T-cell (primary cell): ENCODE measurements at regions not wholly inside any gene's neighbourhood (a gene's known extent, or its start where the extent isn't known, plus 50 kb on each side); places are given as distances from the start of the nearest gene placed in this dataset.
"Not testable (repeated sequence)": the region's sequence is repeated elsewhere in the genome, so short reads cannot be mapped to it uniquely, and the experiment has no call there.

Experiments used
- ATAC-seq, 4 experiments: fragments of 200-7000 bp in 3 of 4; fragments of 150-1000 bp in 1 of 4; cut with Tn5 transposase; replicated peaks in 1 of 4; 1 replicate in 3 of 4; 2 replicates in 1 of 4; pipeline ENCODE4 v1.10.0; 2021; ENCODE audit warnings: moderate library complexity in 3 of 4, mild to moderate bottlenecking in 2 of 4, moderate number of reproducible peaks in 1 of 4
- CTCF ChIA-PET, 2 donors: fragments of 300-600 bp; sonication (Branson Sonifier 250); formaldehyde crosslinking; loops; one replicate each; lab custom pipeline; 2022; ENCODE audit warnings: antibody characterized with exemption in 2 of 2; lab: Charles Lee
- POLR2A ChIA-PET, 2 donors: fragments of 300-600 bp; sonication (Branson Sonifier 250); formaldehyde crosslinking; loops; one replicate each; lab custom pipeline; 2022; ENCODE audit warnings: antibody characterized with exemption in 2 of 2; lab: Charles Lee
- DNase-seq, 35 experiments: peaks; one replicate each; pipeline versions ENCODE4 v3.0.0 to v3.0.0-alpha.2; 2013 to 2023
- H3K27ac ChIP-seq: one replicate; pipeline ENCODE4 v1.5.1; 2013; ENCODE audit warnings: low read length
- H3K27me3 ChIP-seq, 2 experiments: replicated peaks in 1 of 2; 1 replicate in 1 of 2; 2 replicates in 1 of 2; pipeline versions ENCODE4 v1.6.1 to v1.7.0; 2013; ENCODE audit warnings: low read length in 1 of 2, mixed read lengths in 1 of 2; ENCODE audit not compliant: control insufficient read depth in 2 of 2, insufficient read depth in 2 of 2; ENCODE audit errors: extremely low read depth in 1 of 2
- H3K36me3 ChIP-seq, 2 donors: 1 replicate in 1 of 2; 2 replicates in 1 of 2; pipeline versions ENCODE4 v1.6.1 to v1.7.0; 2013; ENCODE audit warnings: low read length in 1 of 2; ENCODE audit not compliant: control insufficient read depth in 2 of 2, insufficient read depth in 1 of 2; ENCODE audit errors: extremely low read depth in 1 of 2
- H3K4me1 ChIP-seq, 2 experiments: 1 replicate in 1 of 2; 2 replicates in 1 of 2; pipeline versions ENCODE4 v1.6.1 to v1.7.0; 2013; ENCODE audit warnings: low read length in 2 of 2, mixed read lengths in 1 of 2; ENCODE audit not compliant: insufficient read depth in 2 of 2, control insufficient read depth in 1 of 2; ENCODE audit errors: extremely low read depth in 1 of 2
- H3K4me3 ChIP-seq, 2 donors: 1 replicate in 1 of 2; 2 replicates in 1 of 2; pipeline versions ENCODE4 v1.5.1 to v1.7.0; 2013; ENCODE audit warnings: mild to moderate bottlenecking in 2 of 2, low read length in 1 of 2, moderate library complexity in 1 of 2; ENCODE audit not compliant: control insufficient read depth in 1 of 2; ENCODE audit errors: extremely low read depth in 1 of 2
- H3K9me3 ChIP-seq: 2 replicates; pipeline ENCODE4 v1.7.0; 2013
- H3K27ac Mint-ChIP-seq, 2 donors: one replicate each; pipeline ENCODE4 v1.8.0; 2020 to 2021; ENCODE audit warnings: mild to moderate bottlenecking in 2 of 2, mixed read lengths in 2 of 2
- H3K27me3 Mint-ChIP-seq, 2 donors: one replicate each; pipeline ENCODE4 v1.8.0; 2021 to 2022; ENCODE audit warnings: mixed read lengths in 2 of 2
- H3K36me3 Mint-ChIP-seq: one replicate; pipeline ENCODE4 v1.8.0; 2021; ENCODE audit warnings: mixed read lengths
- H3K4me1 Mint-ChIP-seq, 3 donors: one replicate each; pipeline ENCODE4 v1.8.0; 2020 to 2022; ENCODE audit warnings: mixed read lengths in 3 of 3, mild to moderate bottlenecking in 1 of 3
- H3K4me3 Mint-ChIP-seq, 3 donors: one replicate each; pipeline ENCODE4 v1.8.0; 2020 to 2022; ENCODE audit warnings: mild to moderate bottlenecking in 3 of 3, mixed read lengths in 3 of 3, moderate library complexity in 3 of 3
- H3K9me3 Mint-ChIP-seq, 3 donors: one replicate each; pipeline ENCODE4 v1.8.0; 2020 to 2022; ENCODE audit warnings: mixed read lengths in 3 of 3
- WGBS: methylation state at CpG from one replicate; pipeline ENCODE4 v1.1.5; 2013; ENCODE audit warnings: missing lambda C conversion rate; ENCODE audit not compliant: insufficient coverage; 5-methylcytosine and 5-hydroxymethylcytosine counted together

- Histone ChIP-seq H3K9me3 (no peaks in the 10 kb centered on the region), H3K4me3 (no peak overlapping the region), H3K27me3 (no peaks in the 10 kb centered on the region), H3K4me1 (no peaks in the 10 kb centered on the region), H3K36me3 (no peaks in the 10 kb centered on the region), H3K27ac (no peak overlapping the region)
- CTCF ChIA-PET, result no interaction called here
- no peak overlapping the region for H3K4me3 Mint-ChIP-seq
- POLR2A ChIA-PET, result no interaction called here
- no peaks in the 10 kb centered on the region for H3K4me1 Mint-ChIP-seq
- no peak for ATAC-seq
- 83% methylated on average over 1 of the region's 2 CpGs for WGBS
- H3K27me3 Mint-ChIP-seq, result peaks cover 0 to 4% of the 10 kb centered on the region in 2 donors
- H3K36me3 Mint-ChIP-seq, result no peaks in the 10 kb centered on the region
- no peak overlapping the region for H3K27ac Mint-ChIP-seq
- DNase-seq, result no peak
- no peaks in the 10 kb centered on the region for H3K9me3 Mint-ChIP-seq
Observed at GRCh38 chr4:123651066-123651465, 254.5 kb downstream of the SPRY1 start.

- no CpG with 5 or more reads among the region's 1 CpG for WGBS
- Mint-ChIP-seq H3K4me1 (no peaks in the 10 kb centered on the region), H3K36me3 (no peaks in the 10 kb centered on the region), H3K27me3 (peaks cover 0 to 4% of the 10 kb centered on the region in 2 donors), H3K27ac (no peak overlapping the region), H3K4me3 (no peak overlapping the region), H3K9me3 (no peaks in the 10 kb centered on the region)
- DNase-seq, result no peak
- H3K4me3 ChIP-seq, result no peak overlapping the region
- no peaks in the 10 kb centered on the region for H3K9me3 ChIP-seq
- ChIA-PET POLR2A (no interaction called here), CTCF (no interaction called here)
- no peak overlapping the region for H3K27ac ChIP-seq
- no peak for ATAC-seq
- no peaks in the 10 kb centered on the region for H3K27me3 ChIP-seq
- H3K4me1 ChIP-seq, result no peaks in the 10 kb centered on the region
- no peaks in the 10 kb centered on the region for H3K36me3 ChIP-seq
Observed at GRCh38 chr4:123651536-123652180, 255.1 kb downstream of the SPRY1 start.

- H3K4me3 ChIP-seq, result no peak overlapping the region
- H3K9me3 ChIP-seq, result no peaks in the 10 kb centered on the region
- no peak for ATAC-seq
- WGBS, result no CpG with 5 or more reads among the region's 1 CpG
- H3K27me3 Mint-ChIP-seq, result peaks cover 0 to 4% of the 10 kb centered on the region in 2 donors
- no peaks in the 10 kb centered on the region for H3K4me1 Mint-ChIP-seq
- ChIA-PET CTCF (no interaction called here), POLR2A (no interaction called here)
- DNase-seq, result no peak
- H3K4me1 ChIP-seq, result no peaks in the 10 kb centered on the region
- H3K36me3 ChIP-seq, result no peaks in the 10 kb centered on the region
- no peaks in the 10 kb centered on the region for H3K27me3 ChIP-seq
- no peak overlapping the region for H3K27ac ChIP-seq
- H3K27ac Mint-ChIP-seq, result no peak overlapping the region
- no peaks in the 10 kb centered on the region for H3K36me3 Mint-ChIP-seq
- no peak overlapping the region for H3K4me3 Mint-ChIP-seq
- H3K9me3 Mint-ChIP-seq, result peaks cover 0 to 6% (median 3%) of the 10 kb centered on the region in 3 donors
Observed at GRCh38 chr4:123652476-123652875, 255.9 kb downstream of the SPRY1 start.

GRCh38 chr4:123653236-123653635, 256.6 kb downstream of the SPRY1 start:
- Histone ChIP-seq H3K27me3 (no peaks in the 10 kb centered on the region), H3K4me1 (no peaks in the 10 kb centered on the region), H3K4me3 (no peak overlapping the region), H3K27ac (no peak overlapping the region), H3K9me3 (no peaks in the 10 kb centered on the region), H3K36me3 (no peaks in the 10 kb centered on the region)
- POLR2A ChIA-PET, result no interaction called here
- DNase-seq (no peak), ATAC-seq (no peak)
- CTCF ChIA-PET, result no interaction called here
- peaks cover 0 to 6% (median 3%) of the 10 kb centered on the region in 3 donors for H3K9me3 Mint-ChIP-seq
- WGBS, result no CpG with 5 or more reads among the region's 2 CpGs
- H3K4me1 Mint-ChIP-seq, result no peaks in the 10 kb centered on the region
- H3K27me3 Mint-ChIP-seq, result peaks cover 0 to 4% of the 10 kb centered on the region in 2 donors
- H3K27ac Mint-ChIP-seq, result no peak overlapping the region
- no peak overlapping the region for H3K4me3 Mint-ChIP-seq
- no peaks in the 10 kb centered on the region for H3K36me3 Mint-ChIP-seq

- H3K27me3 Mint-ChIP-seq, H3K36me3 Mint-ChIP-seq, H3K4me1 ChIP-seq, CTCF ChIA-PET, H3K27ac ChIP-seq, DNase-seq, H3K9me3 Mint-ChIP-seq, ATAC-seq, H3K4me3 Mint-ChIP-seq, POLR2A ChIA-PET, H3K4me3 ChIP-seq, H3K27me3 ChIP-seq, H3K4me1 Mint-ChIP-seq, H3K9me3 ChIP-seq, H3K27ac Mint-ChIP-seq, H3K36me3 ChIP-seq: not testable (repeated sequence)
Observed at GRCh38 chr4:123656746-123657294, 260.2 kb downstream of the SPRY1 start.

- H3K27ac ChIP-seq, H3K4me3 ChIP-seq, H3K9me3 ChIP-seq, H3K27me3 ChIP-seq, H3K4me1 ChIP-seq, POLR2A ChIA-PET, ATAC-seq, H3K4me1 Mint-ChIP-seq, DNase-seq, H3K36me3 Mint-ChIP-seq, H3K27me3 Mint-ChIP-seq, H3K4me3 Mint-ChIP-seq, H3K36me3 ChIP-seq, H3K9me3 Mint-ChIP-seq, H3K27ac Mint-ChIP-seq: not testable (repeated sequence)
- CTCF ChIA-PET, result interaction anchor here in 1 of 2 donors (0.6 kb wide), 1 partner anchor 178 kb away, joined by 3 read pairs; no protein-coding TSS in a partner anchor
- WGBS, result no CpG with 5 or more reads among the region's 2 CpGs
Observed at GRCh38 chr4:123657606-123658005, 261.0 kb downstream of the SPRY1 start.
